WTC11 (cell line): ENCODE measurements at regions not wholly inside any gene's neighbourhood (a gene's known extent, or its start where the extent isn't known, plus 50 kb on each side); places are given as distances from the start of the nearest gene placed in this dataset.

Experiments
- CREM ChIP-seq: sonication (generic); formaldehyde crosslinking; IDR thresholded peaks from 2 replicates; pipeline ENCODE4 v1.8.1; 2022; ENCODE audit warnings: mild to moderate bottlenecking, missing genetic modification reagents, moderate library complexity
- CTCF ChIP-seq: fragments of 200-600 bp; IDR thresholded peaks from 2 replicates; pipeline ENCODE4 v1.8.0; 2022; ENCODE audit warnings: antibody characterized with exemption
- ELF4 ChIP-seq: sonication (generic); formaldehyde crosslinking; IDR thresholded peaks from 2 replicates; pipeline ENCODE4 v1.8.1; 2022; ENCODE audit warnings: low read depth, mild to moderate bottlenecking, moderate library complexity, missing genetic modification reagents
- ESRRA ChIP-seq: sonication (generic); formaldehyde crosslinking; IDR thresholded peaks from 2 replicates; pipeline ENCODE4 v1.8.1; 2022; ENCODE audit warnings: mild to moderate bottlenecking, missing genetic modification reagents, borderline replicate concordance
- MAX ChIP-seq: sonication (generic); formaldehyde crosslinking; IDR thresholded peaks from 2 replicates; pipeline ENCODE4 v1.8.0; 2022; ENCODE audit warnings: mild to moderate bottlenecking, missing genetic modification reagents
- NR3C1 ChIP-seq: sonication (generic); formaldehyde crosslinking; conservative IDR thresholded peaks from 2 replicates; pipeline ENCODE4 v1.8.1; 2023; ENCODE audit warnings: low read depth, mild to moderate bottlenecking, missing genetic modification reagents
- PREB ChIP-seq: sonication (generic); formaldehyde crosslinking; IDR thresholded peaks from 2 replicates; pipeline ENCODE4 v1.8.1; 2022; ENCODE audit warnings: mild to moderate bottlenecking, missing genetic modification reagents, moderate library complexity, borderline replicate concordance
- PRRX2 ChIP-seq: fragments of 250-450 bp; sonication (Bioruptor Pico); IDR thresholded peaks from 2 replicates; pipeline ENCODE4 v1.8.0; 2021; ENCODE audit warnings: mild to moderate bottlenecking
- RORB ChIP-seq: fragments of 250-450 bp; sonication (Bioruptor Pico); IDR thresholded peaks from 2 replicates; pipeline ENCODE4 v1.9.0; 2021; ENCODE audit warnings: mild to moderate bottlenecking
- TCF7 ChIP-seq: sonication (generic); formaldehyde crosslinking; IDR thresholded peaks from 2 replicates; pipeline ENCODE4 v1.8.0; 2022; ENCODE audit warnings: mild to moderate bottlenecking, low read depth, missing genetic modification reagents, moderate library complexity
- ZBTB21 ChIP-seq: sonication (generic); formaldehyde crosslinking; IDR thresholded peaks from 2 replicates; pipeline ENCODE4 v1.8.1; 2023; ENCODE audit warnings: mild to moderate bottlenecking, missing genetic modification reagents, borderline replicate concordance
- ZNF263 ChIP-seq: sonication (generic); formaldehyde crosslinking; IDR thresholded peaks from 2 replicates; pipeline ENCODE4 v1.8.1; 2022; ENCODE audit warnings: low read depth, mild to moderate bottlenecking, moderate library complexity, missing genetic modification reagents
- ZNF512 ChIP-seq: sonication (generic); formaldehyde crosslinking; IDR thresholded peaks from 2 replicates; pipeline ENCODE4 v1.8.1; 2022; ENCODE audit warnings: missing genetic modification reagents, borderline replicate concordance

- TF ChIP-seq CREM (CRISPR knock-in tag) (no peak), ESRRA (no peak), RORB (CRISPR knock-in tag) (no peak), CTCF (no peak), PREB (no peak), NR3C1 (CRISPR knock-in tag) (no peak), ZNF263 (CRISPR knock-in tag) (no peak), ELF4 (CRISPR knock-in tag) (no peak), MAX (CRISPR knock-in tag) (no peak), PRRX2 (CRISPR knock-in tag) (no peak), TCF7 (CRISPR knock-in tag) (no peak), ZBTB21 (CRISPR knock-in tag) (no peak), ZNF512 (CRISPR knock-in tag) (no peak)
These were observed 66.3 kb upstream of the TMEM215 start for GRCh38 chr9:32716955-32717543.
